Caki2 (cell line): ENCODE measurements at regions not wholly inside any gene's neighbourhood (a gene's known extent, or its start where the extent isn't known, plus 50 kb on each side); places are given as distances from the start of the nearest gene placed in this dataset.

Experiments
- DNase-seq: peaks from one replicate; pipeline ENCODE4 v3.0.0-alpha.2; 2015; ENCODE audit warnings: low read depth
- in situ Hi-C: cut with HindIII; loops from 2 replicates; pipeline ENCODE4 v1.10.0; 2016; ENCODE audit warnings: low sequenced_read_pairs, low pct_unique_long_range_greater_than_20kb, mixed read lengths

DNA sequence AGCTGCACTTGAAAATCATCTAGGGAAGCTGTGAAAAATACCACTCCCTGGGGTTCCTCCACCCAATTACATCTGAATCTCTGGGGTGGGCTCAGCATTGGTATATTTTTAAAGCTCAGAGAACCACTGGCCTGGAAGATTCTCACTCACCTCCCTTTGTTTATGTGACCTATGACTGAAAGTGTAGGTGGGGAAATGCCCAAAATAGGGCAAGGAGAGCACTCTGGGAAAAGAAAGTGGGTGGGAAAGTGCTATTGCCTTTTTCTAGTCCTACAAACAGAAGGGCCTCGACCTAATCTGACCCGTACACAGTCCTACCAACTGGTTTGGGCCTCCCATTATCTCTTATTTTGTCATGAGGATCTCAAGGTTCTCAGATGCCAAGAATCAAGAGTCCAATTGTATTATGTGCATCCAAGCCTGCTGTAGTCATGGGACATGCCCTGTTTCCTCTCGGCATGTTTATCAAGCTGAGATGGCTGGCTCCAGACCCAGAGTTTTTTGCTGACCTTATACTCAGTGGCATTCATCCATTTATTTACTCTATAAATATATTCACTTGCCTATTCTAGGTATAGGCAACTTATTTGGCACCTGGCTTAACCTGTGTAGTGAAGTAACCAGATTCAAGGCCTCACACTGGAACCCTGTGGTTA, 483.7 kb downstream of the ENC1 start:
- in situ Hi-C loops: no loop called here

DNA sequence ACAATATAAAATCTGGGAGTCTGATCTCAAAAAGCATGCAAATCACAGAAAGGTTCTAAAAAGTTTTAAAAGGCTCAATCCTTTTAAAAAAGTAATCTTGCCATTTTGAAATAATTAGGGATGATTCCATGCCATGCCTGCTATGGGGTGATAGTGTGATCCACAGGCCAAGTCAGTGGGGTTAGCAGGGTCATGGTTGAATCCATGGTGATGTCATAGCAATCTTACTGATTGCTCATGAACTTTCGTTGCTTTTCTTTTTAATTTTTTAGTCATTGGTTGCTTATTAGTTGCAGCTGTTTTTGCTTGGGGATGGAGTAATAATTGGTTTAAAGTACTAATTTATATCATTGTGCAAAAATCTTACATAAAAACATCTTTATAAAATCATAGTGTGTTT, 485.0 kb downstream of the ENC1 start:
- in situ Hi-C loops: no loop called here
- no peak for DNase-seq

More for the DNA sequence above, 483.7 kb downstream of the ENC1 start:
- DNase-seq: no peak

DNA sequence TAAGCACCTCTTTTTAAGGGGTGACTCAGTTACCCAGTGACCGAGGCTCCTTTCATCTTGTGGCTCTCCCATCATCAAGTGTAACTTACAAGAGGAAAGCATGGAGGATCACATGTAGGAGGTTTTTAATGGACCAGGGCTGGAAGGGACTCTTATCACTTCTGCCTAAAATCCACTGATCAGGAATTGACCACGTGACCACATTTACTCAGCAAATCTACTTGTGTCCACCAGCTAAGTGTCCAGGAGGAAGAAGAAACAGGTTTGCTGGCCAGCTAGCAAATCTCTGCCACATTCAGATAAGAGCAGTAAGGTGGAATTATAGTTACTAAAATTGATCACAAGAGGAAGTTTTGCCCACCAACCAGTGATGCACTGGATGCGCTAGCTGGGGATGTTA, 486.0 kb downstream of the ENC1 start:
- no peak for DNase-seq
- in situ Hi-C loops: no loop called here

DNA sequence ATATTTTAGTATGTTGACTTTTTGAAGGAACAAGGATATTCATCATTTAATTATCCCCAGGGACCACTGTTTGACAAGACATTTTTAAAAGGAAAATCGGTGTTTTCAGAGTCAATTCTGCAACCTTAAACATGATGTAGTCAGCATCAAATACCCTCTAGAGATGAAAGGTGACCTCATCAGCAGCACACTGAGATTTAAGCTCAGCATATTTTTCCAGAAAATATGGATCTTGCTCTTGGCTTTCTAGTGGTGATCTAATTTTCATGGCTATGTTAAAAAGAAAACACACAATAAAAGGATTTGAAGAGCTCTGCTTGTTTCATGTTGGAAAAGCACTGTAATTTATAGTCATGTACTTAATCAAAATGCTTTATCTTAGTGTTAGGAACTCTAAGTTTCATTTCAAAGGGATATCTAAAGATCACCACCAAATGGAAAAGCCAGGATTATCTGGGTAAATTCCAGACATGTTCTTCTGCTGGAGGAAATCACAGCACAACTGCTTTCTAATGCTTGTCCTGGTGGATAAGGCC, 487.2 kb downstream of the ENC1 start:
- in situ Hi-C loops: no loop called here
- DNase-seq: no peak

DNA sequence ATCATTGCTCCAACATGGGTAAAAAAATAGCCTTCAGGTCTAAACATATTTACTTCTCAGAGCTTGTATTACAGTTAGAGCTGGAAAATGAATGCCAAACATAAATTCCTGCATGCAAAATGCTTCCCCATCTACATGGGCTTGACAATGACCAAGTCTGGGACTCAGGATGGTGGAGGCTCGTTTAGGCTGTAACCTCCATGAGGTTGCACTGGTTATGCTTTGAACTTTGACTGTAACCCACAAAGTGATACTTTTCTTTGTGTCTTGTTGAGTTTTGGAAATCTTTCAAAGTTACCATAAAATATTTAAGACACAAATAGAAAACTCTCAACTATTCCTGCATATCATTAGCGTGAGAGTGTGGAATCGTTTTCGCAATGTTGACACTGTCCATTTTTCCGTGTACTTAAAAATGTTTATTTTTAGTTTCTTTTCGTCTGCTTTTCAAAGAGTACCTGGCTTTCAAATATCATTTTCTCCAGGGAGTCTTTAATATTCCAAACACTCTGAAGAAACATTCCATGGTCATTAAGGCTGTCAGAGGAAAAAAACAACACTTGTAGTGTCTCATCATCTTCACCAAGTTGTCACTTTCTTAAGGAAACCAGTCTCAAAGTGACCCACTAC, 487.8 kb downstream of the ENC1 start:
- no peak for DNase-seq
- in situ Hi-C loops: no loop called here

DNA sequence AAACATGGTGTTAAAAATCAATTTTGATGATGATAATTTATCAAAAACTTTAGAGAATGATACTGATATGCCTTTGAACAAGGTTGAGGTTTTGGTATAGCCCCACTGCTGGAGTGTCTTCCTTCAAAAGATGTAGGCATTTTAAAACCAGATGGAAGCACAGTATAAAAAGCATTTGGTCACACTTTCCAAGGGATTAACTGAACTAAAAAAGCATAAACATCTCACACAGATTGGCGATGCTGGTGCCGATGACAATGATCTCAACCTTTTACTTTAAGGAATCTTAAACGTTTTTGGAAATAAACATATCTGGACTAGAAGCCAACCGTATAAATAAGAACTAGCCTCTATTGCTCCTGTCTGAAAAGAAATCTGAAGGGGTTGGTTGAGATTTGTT, 488.4 kb downstream of the ENC1 start:
- in situ Hi-C loops: no loop called here
- no peak for DNase-seq

DNA sequence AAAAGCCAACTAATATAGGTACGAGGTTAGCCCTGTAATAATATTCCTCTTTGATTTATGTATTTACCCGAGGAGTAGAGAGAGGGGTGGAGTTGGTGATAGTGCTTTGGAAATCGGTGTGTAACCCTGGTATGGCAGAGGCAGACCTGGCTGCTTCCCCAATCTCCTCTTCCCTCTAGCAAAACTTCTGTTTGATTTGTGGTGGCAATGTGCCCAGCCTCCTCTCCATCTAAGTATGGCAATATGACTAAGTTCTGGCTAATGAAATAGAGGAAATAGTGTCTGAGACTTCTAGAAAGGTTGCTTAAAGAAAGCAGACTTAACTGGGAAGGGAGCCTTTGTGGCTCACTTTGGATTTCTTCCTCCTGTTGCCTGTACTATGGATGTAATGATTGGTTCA, 491.1 kb downstream of the ENC1 start:
- DNase-seq: no peak

DNA sequence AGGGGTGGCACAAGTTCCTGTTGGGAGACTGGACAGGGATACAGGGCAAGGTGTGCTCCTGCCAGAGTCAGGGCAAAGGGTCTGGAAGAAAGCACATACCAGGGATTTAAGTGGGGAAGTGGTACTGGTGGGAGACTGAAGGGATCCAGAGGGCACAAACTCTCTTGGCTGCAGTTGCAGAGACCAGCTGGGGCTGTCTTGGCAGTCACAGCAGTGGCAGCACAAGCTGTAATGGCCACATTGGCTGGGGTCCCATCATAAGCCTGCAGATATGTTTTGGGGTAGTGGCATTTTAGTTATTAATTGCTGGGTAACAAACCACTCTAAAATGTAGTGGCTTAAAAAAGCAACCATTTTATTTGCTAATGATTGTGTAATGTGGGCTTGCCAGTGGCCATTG, 492.2 kb downstream of the ENC1 start:
- DNase-seq: no peak
- in situ Hi-C loops: no loop called here

More for the DNA sequence above, 491.1 kb downstream of the ENC1 start:
- in situ Hi-C loops: no loop called here

DNA sequence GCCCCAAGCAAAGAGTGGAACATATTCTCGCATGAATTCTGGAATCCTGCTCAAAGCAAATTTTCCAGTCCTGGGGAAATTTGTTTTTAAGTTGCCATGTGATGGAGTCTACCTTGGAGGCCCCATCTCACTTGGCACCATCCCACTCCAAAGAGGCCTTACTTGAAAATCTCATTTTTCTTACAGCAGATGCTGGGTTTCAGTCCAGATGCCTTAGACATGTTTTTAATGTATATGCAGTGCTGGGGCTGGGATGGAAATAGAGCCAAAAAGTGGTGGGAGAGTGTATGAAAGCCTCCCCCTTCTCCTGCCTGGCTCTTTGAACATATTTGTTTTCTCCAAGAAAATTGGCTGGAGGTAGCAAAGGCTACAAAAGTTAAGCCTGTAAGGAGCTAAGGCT, 493.7 kb downstream of the ENC1 start:
- no peak for DNase-seq
- in situ Hi-C loops: no loop called here

DNA sequence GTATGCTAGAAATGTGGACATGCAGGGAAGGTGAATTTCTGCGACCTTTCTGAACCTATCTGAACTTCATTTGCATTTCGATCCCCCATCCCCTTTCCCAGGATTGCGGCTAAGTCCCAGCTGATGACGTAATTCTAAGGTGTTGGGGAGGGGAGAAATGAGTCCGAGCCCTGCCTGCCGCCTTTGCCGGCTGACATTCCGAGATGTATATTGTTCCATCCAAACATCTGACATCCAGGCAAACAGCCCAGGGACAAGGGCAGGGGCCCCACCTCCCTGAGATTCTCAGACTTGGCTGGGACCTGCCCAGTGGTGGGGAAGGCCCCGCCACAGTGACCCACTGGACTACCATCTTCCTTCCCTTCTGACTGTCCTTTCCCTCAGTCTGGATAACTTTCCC, 494.6 kb downstream of the ENC1 start:
- no peak for DNase-seq
- in situ Hi-C loops: no loop called here

DNA sequence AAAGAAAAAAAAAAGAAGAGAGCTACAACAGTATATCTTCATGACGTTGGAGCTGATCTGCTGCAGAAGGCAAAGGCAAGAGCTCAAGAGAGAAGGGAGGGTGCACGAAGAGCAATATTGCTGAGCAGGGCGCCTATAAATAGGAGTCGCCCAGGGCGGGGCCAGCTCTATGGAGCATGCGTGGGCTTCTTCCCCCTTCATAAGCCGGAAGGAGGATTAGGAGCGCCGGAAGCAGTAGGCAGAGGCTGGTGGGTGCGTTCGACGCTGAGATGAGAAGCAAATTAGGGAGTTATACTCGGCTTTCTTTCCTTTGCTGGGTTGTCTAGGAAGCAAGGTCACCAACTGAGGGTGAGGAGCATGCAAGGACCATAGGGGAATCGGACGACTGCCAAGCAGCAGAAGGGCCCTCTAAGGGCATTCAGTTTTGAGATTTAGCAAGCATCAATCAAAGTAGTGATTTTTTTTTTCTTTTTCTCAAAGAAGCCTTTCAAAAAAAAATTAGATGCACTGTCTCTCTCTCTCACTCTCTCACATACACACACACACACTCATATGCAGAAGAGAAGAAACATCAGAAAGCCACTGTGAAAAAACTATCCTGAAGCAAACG, 496.7 kb downstream of the ENC1 start:
- DNase-seq: no peak
- in situ Hi-C loops: no loop called here

DNA sequence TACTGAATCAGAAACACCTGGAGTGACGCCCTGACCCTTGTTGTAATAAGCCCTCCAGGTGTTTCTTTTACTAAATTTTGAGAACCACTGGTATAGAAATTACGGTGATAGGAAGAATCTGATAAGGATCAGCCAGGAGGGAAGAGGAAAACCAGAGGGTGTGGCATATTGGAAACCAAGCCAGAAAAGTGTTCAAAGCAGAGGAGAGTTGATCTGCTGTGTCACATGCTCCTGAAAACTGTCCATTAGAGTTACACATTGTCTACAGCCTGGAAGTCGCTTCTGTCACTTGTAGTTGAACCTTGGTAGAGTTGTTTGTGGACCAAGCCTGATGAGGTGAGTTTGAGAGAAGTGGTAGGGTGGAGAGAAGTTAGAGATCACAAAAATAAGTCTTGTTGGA, 497.4 kb downstream of the ENC1 start:
- no peak for DNase-seq
- in situ Hi-C loops: no loop called here

DNA sequence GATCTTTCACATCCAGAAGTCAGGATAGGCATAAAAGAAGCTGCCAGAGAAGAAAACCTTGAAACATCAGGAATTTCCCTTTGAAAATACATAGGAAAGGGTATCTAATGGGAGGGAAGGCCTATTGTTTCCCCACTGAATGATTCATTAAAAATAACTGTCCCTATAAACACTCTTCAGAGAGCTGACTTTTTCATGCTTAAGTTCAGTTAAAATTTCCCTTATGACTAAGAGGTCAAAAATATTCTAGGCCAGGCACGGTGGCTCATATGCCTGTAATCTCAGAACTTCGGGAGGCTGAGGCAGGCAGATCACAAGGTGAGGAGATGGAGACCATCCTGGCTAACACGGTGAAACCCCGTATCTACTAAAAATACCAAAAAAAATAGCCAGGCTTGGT, 499.5 kb downstream of the ENC1 start:
- peak; percentile 22 for DNase-seq
- in situ Hi-C loops: no loop called here

DNA sequence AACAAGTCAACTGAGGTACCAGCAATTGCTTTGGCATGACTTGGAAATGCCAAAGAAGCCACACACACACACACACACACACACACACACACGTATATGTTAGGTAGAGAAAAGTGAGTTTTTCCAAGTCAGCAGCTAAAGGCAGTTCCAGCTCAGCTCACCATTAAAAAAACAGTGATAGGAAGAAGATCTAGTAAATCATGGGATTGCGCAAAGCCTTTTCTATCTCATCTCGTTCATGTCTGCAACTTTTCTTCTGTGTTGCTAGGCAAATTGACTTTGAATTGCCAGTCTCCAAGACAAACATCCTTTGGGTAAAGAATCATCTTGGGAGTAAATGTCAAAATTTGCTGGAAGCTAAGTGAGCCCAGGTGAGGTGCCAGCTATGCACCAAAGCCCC, 500.1 kb downstream of the ENC1 start:
- DNase-seq: no peak
- in situ Hi-C loops: no loop called here

DNA sequence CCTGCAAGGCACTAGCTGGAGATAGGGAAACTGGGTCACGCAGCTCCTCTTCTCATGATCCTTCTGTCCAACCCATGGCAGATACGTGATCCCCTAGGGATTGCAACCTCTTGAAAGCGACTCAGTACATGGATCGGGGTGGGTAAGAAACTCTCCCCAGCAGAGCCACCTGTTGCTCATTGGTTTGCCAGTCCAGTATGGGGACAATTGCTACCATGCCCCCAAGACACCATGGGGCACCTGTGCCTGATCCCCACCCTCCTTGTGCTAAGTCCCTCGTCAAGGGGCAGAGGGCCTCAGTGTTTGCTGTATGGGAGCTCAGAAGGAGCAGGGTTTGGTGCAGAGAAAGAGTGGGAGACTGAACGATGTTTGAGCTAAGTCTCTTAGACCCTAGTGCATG, 500.9 kb downstream of the ENC1 start:
- no peak for DNase-seq
- in situ Hi-C loops: no loop called here

DNA sequence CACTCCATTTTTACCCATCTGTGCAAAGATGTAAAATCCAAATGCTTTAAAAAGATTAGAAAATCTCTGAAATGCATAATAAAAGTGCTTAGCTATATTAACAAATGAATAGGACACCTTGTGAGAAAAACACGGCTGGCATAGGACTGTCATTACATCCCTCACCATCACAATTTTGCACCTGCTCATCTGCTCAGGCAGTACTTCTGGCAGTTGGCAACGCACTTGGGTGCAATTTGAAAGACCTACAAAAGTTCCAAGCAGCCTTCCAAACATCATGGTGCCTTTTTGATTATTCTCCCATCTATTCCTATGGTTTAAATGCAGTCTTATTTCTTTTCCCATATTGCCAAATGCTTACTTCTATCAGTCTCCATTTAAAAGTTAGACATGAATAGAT, 501.8 kb downstream of the ENC1 start:
- in situ Hi-C loops: no loop called here
- DNase-seq: no peak

DNA sequence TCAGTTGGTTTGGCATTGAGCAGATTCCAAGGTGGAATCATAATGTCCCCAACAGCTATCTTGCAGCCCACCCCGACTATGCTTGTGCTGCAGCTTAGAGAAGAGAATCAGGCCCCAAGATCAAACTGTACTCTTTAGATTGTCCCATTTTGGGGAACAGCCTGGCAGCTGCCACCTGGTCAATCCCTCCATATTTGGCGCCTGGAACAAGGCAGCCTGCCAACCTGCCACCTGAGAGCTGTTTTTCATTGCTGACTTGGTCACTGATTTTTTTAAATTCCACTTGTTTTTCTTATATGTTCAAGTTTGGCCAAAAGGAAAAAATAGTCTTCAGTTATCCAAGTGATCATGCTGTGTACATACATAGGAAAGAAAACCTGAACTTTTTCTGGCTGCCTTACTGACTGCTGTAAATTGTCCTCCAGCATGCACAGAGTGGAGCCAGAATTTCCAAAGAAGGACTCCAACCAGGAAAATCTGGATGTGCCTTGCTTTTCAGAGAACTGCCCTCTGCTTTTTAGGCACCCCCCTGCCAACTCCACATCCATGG, 504.2 kb downstream of the ENC1 start:
- no peak for DNase-seq
- in situ Hi-C loops: no loop called here

DNA sequence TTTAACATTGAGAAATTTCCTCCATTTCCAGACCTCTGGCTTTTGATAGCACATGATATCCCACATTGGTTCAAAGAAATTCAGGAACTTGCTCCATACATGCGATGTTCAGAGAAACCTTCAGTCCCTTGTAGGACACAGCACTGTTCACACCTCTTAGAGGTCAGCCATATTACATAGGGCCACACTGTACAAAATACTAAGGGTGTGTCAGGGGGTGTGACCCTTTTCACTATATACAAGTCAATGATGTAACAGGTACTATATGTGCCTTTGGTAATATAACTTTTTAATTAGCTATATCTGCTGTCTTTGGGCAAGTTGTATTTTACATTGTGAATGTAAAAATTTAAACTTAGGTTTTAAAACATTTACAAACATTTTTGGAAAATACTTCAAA, 505.5 kb downstream of the ENC1 start:
- in situ Hi-C loops: no loop called here
- no peak for DNase-seq

DNA sequence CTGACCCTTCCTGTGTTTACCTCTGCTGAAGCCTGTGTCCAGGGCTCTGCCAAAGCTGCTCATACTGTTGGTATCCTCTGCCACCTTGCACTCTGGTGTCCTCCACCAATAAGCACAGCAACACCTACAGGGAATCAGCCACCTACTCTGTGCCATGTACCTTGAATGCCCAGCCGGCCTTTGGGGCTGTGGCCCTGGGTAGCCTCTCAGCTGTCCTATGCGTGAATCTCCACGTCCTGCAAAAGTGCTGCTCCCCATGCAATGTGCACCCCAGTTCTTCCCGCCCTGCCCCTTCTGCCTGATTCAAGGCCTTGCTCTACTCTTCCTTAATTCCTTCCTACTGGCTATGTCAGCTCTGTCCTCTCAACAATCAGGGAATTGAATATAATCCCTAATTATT, 506.5 kb downstream of the ARHGEF28 start:
- no peak for DNase-seq
- in situ Hi-C loops: no loop called here
